Heart right ventricle (tissue), 16 donors: ENCODE measurements at regions not wholly inside any gene's neighbourhood (a gene's known extent, or its start where the extent isn't known, plus 50 kb on each side); places are given as distances from the start of the nearest gene placed in this dataset.

Experiments used
- ATAC-seq, 8 donors: fragments of 200-7000 bp; cut with Tn5 transposase; one replicate each; pipeline ENCODE4 v1.9.1; 2020; ENCODE audit warnings: mild to moderate bottlenecking in 8 of 8, moderate library complexity in 8 of 8, moderate number of reproducible peaks in 1 of 8
- DNase-seq, 2 donors: peaks; one replicate each; pipeline ENCODE4 v3.0.0-alpha.2; 2020
- H3K27ac ChIP-seq, 10 donors: fragments of 200-600 bp; sonication (generic) in 2 of 10; one replicate each; pipeline versions ENCODE4 v1.5.0 to v1.8.0; 2020 to 2022; ENCODE audit warnings: mild to moderate bottlenecking in 3 of 10
- H3K27me3 ChIP-seq, 7 donors: fragments of 200-600 bp; one replicate each; pipeline ENCODE4 v1.8.0; 2021 to 2022; ENCODE audit warnings: mild to moderate bottlenecking in 2 of 7
- H3K36me3 ChIP-seq, 9 donors: fragments of 200-600 bp; sonication (generic) in 1 of 9; one replicate each; pipeline versions ENCODE4 v1.5.0 to v1.8.0; 2020 to 2022; ENCODE audit warnings: mild to moderate bottlenecking in 2 of 9
- H3K4me1 ChIP-seq, 9 donors: fragments of 200-600 bp; sonication (generic) in 1 of 9; one replicate each; pipeline versions ENCODE4 v1.5.0 to v1.8.0; 2020 to 2022; ENCODE audit warnings: mild to moderate bottlenecking in 4 of 9
- H3K4me3 ChIP-seq, 10 donors: fragments of 200-600 bp; sonication (generic) in 2 of 10; one replicate each; pipeline versions ENCODE4 v1.5.0 to v1.8.0; 2020 to 2022; ENCODE audit warnings: mild to moderate bottlenecking in 7 of 10, moderate library complexity in 2 of 10
- H3K9me3 ChIP-seq, 11 donors: fragments of 200-600 bp in 10 of 11; sonication (generic) in 2 of 11; one replicate each; pipeline versions ENCODE4 v1.5.0 to v1.8.0; 2013 to 2022; ENCODE audit warnings: mild to moderate bottlenecking in 2 of 11, control low read depth in 1 of 11, moderate library complexity in 1 of 11
- WGBS, 2 donors: extraction: QIAGEN DNeasy Blood & Tissue Kit; methylation state at CpG; one replicate each; pipeline ENCODE4 v1.1.7; 2013; ENCODE audit warnings: inconsistent platforms in 1 of 2; 5-methylcytosine and 5-hydroxymethylcytosine counted together
- intact Hi-C, 10 donors: fragments of 100-400 bp; cut with DNase I; formaldehyde crosslinking; loops; one replicate each; pipeline versions ENCODE4 v1.11.1 to v1.14.2; 2022
- TF ChIP-seq, protein P1 (sequence below), 9 donors: fragments of 200-600 bp; sonication (generic) in 2 of 9; IDR thresholded peaks; one replicate each; pipeline versions ENCODE4 v1.5.0 to v1.8.0; 2021 to 2022; ENCODE audit warnings: antibody characterized with exemption in 9 of 9, mild to moderate bottlenecking in 5 of 9, moderate library complexity in 1 of 9
- donor health status: Arrhythmogenic right ventricular cardiomyopathy.
- donor health status: ischemic (EF 13 %, LVEDD 7.1; RV severe dilation, severe dysfunction).
- donor health status: healthy with polysubstance abuse.
- donor health status: DM: no; HTN: yes; CAD: no.
- donor health status: DM: no; HTN: no; CAD: no.
- donor health status: ischemic (EF 25% LVEDD 6.9; RV normal size, moderate dysfunction).
- donor health status: ischemic (EF 25% LVEDD 5.7; RV mildly dilated, moderate dysfunction).
- donor health status: healthy.
- donor health status: DM: yes; HTN: yes; CAD: no.
- donor health status: Ischemic cardiomyopathy.
- donor health status: ischemic (EF 35%, LVEDD 5.7; RV mildly dilated, moderate dysfunction).
- donor health status: nonischemic (EF 11% LVEDD 7.7; RV severe dilation, severe dysfunction).
- donor health status: DM: yes; HTN: yes; CAD: no.
- donor health status: PGD.
- donor health status: ischemic (EF 29% LVEDD 5.4; RV normal size, mild dysfunction).
- donor health status: nonischemic (EF 23%, LVEDD 6.1; RV moderate dilation, normal function).

DNA sequence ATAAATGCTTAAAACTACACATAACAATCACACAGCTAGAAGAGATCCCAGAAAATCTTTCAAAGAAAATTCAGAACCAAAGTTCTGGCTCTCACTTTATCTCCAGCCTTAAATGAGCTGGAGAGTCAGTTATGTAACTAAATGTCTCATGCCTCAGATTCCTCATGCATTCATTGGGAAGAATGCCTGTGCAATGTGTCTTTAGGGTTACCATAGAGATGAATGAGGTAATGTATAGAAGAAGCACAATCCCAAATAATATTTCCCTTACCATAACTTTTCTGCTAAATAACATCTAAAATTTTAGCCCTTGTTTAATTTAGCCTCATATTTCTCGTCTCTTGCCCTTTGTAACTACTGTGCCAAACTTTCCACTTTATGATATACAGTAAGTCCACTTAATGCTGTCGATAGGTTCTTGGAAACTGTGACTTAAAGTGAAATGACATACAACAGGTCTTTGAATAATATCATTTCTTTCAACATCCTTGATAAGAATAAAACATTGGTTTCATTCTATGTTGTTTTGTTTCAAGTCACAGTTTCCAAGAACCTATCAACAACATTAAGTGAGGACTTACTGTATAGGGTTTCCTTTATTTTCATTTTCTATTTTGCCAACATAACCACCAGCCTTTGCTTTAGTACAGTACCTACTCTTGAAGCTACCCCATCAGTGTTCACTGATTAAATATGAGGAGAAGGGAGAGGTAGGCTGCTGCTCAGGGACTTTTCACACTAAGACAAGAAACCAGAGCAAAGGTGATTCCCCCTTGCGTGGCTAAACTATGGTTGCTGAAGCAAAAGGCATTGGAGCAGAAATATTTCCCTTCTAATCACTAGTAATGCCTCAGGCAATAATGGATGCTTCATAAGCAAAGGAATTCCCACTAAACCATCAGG lies 295.7 kb upstream of the PTGER4 start:
- Histone ChIP-seq H3K4me1 (peaks cover 0 to 59% (median 7%) of the 10 kb centered on the region in 9 donors), H3K4me3 (no peak overlapping the region), H3K36me3 (no peaks in the 10 kb centered on the region), H3K9me3 (peaks cover 0 to 7% (median 0%) of the 10 kb centered on the region in 11 donors), H3K27ac (peak overlapping the region in 1 of 10 donors; percentile 81), H3K27me3 (no peaks in the 10 kb centered on the region)
- DNase-seq (no peak), ATAC-seq (no peak)
- WGBS, 2 donors, result 47 to 48% methylated on average over 3 of the region's 3 CpGs
- TF ChIP-seq, protein P1, sequence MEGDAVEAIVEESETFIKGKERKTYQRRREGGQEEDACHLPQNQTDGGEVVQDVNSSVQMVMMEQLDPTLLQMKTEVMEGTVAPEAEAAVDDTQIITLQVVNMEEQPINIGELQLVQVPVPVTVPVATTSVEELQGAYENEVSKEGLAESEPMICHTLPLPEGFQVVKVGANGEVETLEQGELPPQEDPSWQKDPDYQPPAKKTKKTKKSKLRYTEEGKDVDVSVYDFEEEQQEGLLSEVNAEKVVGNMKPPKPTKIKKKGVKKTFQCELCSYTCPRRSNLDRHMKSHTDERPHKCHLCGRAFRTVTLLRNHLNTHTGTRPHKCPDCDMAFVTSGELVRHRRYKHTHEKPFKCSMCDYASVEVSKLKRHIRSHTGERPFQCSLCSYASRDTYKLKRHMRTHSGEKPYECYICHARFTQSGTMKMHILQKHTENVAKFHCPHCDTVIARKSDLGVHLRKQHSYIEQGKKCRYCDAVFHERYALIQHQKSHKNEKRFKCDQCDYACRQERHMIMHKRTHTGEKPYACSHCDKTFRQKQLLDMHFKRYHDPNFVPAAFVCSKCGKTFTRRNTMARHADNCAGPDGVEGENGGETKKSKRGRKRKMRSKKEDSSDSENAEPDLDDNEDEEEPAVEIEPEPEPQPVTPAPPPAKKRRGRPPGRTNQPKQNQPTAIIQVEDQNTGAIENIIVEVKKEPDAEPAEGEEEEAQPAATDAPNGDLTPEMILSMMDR (IDR thresholded peaks at IDR 0.05), result no peak
- intact Hi-C loops, result loop anchor here in 1 of 10 donors (10.0 kb wide), 1 partner anchor 301 kb away; no protein-coding TSS in a partner anchor

DNA sequence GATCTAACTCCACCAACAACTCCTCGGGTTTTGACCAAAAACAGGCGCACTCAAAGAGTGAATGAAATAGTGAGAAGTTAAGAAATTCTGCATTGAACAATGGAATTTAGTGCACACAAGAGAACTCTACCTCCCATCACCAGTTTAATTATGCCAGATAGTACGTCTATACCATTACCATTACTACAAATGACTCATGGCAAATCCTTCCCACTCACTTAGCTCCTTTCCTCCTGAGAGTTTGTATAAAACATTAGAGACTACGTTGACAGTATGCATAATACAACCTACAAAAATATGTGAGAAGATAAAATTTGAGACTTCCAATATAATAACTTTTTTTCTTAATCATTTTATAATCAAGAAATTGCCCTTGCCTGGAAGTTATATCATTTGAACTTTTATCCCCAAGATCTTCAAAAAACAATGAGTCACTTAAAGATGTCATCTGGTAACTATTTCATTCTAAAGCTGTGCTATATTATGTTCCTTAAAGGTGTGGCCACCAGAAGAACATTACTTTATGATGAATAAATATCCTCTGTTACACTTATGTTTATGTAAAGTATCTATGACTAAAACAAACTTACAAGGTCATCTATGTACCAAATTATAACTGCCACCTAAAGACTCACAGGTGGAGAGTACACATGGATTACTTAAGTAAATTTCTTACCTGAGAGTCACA lies 297.9 kb upstream of the PTGER4 start:
- H3K27ac ChIP-seq, result no peak overlapping the region
- peaks cover 0 to 7% (median 0%) of the 10 kb centered on the region in 11 donors for H3K9me3 ChIP-seq
- intact Hi-C loops, result loop anchor here in 1 of 10 donors (10.0 kb wide), 1 partner anchor 303 kb away; no protein-coding TSS in a partner anchor
- H3K27me3 ChIP-seq, result no peaks in the 10 kb centered on the region
- 88 to 90% methylated on average over 4 of the region's 4 CpGs for WGBS, 2 donors
- H3K4me1 ChIP-seq, result peaks cover 0 to 51% (median 7%) of the 10 kb centered on the region in 9 donors
- no peak overlapping the region for H3K4me3 ChIP-seq
- no peak for ATAC-seq
- TF ChIP-seq, protein P1 (IDR thresholded peaks at IDR 0.05), result no peak
- no peaks in the 10 kb centered on the region for H3K36me3 ChIP-seq
- no peak for DNase-seq

DNA sequence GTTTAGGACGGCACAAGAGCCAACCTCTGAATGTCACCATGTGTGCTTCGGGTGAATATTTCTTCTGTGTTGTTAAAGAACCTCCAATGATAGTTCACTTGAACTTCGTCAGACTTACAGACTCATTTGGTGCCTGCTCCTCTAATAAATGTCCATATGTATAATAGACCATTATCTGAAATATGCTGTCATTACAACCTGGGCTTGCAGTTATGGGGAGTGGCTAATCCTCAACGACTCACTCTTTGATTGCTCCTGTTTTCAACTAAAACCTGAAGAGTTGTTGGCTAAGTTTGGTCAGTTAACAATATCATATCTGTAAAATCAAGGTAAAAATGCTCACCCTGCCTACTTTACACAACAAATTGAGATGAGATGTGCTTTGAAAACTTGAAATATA lies 298.7 kb upstream of the PTGER4 start:
- 77 to 82% methylated on average over 4 of the region's 4 CpGs for WGBS, 2 donors

More for the DNA sequence above, 298.7 kb upstream of the PTGER4 start:
- DNase-seq (no peak), ATAC-seq (no peak)
- peaks cover 0 to 48% (median 7%) of the 10 kb centered on the region in 9 donors for H3K4me1 ChIP-seq
- H3K27me3 ChIP-seq, result no peaks in the 10 kb centered on the region
- TF ChIP-seq, protein P1 (IDR thresholded peaks at IDR 0.05), result no peak
- intact Hi-C loops, result loop anchor here in 1 of 10 donors (10.0 kb wide), 1 partner anchor 304 kb away; no protein-coding TSS in a partner anchor
- H3K36me3 ChIP-seq, result no peaks in the 10 kb centered on the region
- no peak overlapping the region for H3K4me3 ChIP-seq
- H3K9me3 ChIP-seq, result peaks cover 0 to 7% (median 0%) of the 10 kb centered on the region in 11 donors
- H3K27ac ChIP-seq, result no peak overlapping the region
